ENCODE measurements at regions not wholly inside any gene's neighbourhood (a gene's known extent, or its start where the extent isn't known, plus 50 kb on each side); places are given as distances from the start of the nearest gene placed in this dataset.
"Not testable (repeated sequence)": the region's sequence is repeated elsewhere in the genome, so short reads cannot be mapped to it uniquely, and the experiment has no call there.

DNA sequence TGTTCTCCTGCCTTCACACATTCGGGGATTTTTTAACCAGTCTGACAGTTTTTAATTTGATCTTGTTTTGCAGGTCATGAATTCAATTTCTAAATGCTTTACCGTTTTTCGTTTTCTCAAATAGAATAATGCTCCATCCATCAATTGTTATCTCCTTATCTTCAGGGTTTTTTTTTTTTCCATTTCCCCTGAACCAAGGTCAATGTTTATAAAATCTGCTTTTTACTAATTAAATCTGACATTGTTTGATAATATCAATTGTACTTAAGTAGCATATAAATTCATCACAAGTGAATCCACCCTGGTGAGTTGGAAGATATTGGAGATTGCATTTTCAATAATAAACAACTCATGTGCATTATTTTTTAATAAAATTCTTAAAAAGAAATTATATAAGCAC lies 2004.6 kb upstream of the WWC1 start:
- in situ Hi-C loops (cut with MboI; ENCODE audit: low sequenced_read_pairs), result no loop called here

DNA sequence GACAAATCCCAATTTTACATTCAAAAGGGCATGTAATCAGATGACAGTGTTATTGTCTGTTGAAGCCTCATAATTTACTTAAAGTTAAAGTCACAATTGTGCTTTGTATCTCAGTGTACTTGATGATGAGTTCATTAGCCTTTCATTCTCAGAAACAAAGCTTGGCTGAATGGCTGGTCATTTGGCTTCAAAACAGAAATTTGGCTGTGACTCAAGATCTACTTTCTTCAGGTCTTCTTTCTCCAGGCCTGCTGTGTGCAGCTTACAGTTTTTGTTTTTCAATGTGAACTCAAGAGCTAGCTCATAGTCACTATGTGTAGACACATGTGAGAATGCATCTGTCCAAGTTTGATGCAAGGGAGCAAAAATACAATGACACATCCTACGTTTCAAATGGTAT lies 2003.6 kb upstream of the WWC1 start:
- in situ Hi-C loops (cut with MboI; ENCODE audit: low sequenced_read_pairs), result no loop called here

DNA sequence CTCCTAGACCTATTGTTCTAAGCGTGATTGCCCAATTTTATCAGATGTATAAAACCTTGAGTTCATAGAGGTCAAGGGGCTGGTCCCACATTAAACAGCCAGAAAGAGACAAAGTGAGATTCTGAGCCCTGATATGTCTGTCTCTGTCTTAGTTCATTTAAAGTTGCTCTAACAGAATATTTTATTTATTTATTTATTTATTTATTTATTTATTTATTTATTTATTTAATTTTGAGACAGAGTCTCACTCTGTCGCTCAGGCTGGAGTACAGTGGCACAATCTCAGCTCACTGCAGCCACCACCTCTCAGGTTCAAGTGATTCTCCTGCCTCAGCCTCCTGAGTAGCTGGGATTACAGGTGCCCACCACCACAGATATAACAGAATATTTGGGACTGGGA lies 1999.6 kb upstream of the WWC1 start:
- in situ Hi-C loops (cut with MboI; ENCODE audit: low sequenced_read_pairs), result not testable (repeated sequence)

DNA sequence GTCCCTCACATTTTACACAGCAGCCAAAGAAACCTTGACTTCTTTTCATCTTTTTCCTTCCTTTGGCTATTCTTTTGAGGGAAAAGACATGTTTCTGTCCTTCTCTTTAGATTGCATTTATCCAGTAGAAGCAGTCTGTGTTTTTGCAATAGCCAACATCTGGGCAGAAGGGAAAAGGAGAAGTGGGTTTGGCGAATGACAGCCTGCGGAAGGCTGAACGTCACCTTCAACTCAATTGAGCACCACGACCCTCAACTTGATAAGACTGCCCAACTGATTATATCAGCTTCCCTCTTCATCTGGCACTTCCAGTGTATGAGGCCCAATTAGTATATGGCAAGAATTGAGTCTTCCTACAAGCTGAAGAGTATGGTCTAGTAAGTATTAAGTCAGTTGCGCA lies 1997.6 kb upstream of the WWC1 start:
- in situ Hi-C loops (cut with MboI; ENCODE audit: low sequenced_read_pairs), result no loop called here

DNA sequence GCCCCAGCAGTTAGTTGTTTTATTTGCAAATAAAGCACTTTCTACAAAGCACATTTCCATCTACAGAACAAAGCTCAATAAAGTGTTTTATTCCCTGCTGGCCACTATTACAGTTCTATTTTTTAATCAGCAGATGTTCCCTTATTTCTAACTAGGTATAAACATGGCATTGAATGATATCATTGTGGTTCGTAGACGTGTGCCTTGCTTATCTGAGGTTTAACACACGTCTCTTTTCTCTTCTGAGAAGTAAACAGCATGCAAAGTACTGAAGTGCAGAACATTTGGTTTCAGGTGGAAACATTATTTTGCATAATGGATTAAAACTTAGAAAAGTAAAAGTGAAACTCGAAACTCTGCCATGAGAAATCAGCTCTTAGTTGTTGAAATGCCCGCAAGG lies 1989.3 kb upstream of the WWC1 start:
- in situ Hi-C loops (cut with MboI; ENCODE audit: low sequenced_read_pairs), result no loop called here

DNA sequence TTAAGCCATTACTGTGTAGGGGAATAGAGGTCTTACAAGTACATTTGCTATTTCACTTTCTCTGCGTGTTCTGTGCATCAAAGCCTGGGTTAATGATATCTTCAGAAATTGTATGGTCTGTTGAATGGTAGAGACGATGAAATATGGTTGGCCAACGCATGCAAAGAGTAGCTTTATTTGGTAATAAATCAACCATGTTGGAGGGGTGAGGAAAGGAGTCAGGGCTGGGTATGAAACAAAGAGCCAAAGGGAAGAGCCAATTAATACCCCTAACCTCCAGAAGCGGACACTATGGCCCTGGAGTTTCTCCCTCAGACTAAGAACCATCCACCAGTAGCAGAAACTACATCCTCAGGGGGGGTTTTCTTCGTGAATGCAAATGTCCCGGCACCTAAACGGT lies 1974.0 kb upstream of the WWC1 start:
- in situ Hi-C loops (cut with MboI; ENCODE audit: low sequenced_read_pairs), result no loop called here

DNA sequence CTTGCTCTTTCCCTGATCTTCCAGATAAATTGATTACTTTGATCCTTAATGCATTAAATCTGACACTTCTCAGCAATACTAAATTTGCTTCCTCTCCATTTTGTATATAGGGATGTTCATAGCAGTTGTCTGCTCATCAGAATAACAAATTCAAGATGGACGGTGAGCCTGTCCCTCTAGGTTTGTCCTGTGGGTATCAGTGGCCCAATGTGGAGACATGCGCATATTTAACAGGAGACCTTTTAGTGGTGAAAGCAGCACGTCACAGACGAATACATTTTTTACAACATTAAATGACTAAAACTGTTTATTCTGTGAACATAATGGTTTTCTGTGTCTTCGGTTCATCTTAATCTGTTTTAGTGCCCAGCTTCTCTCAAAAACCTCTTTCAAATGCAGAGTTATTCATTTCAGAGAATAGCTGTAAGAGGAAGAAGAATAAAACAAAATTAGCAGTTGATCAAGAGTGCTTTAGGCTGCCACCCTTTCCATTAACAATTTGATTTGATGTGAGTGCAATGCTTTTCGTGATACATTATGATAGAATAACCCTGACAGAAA lies 1970.4 kb upstream of the WWC1 start:
- in situ Hi-C loops (cut with MboI; ENCODE audit: low sequenced_read_pairs), result no loop called here

DNA sequence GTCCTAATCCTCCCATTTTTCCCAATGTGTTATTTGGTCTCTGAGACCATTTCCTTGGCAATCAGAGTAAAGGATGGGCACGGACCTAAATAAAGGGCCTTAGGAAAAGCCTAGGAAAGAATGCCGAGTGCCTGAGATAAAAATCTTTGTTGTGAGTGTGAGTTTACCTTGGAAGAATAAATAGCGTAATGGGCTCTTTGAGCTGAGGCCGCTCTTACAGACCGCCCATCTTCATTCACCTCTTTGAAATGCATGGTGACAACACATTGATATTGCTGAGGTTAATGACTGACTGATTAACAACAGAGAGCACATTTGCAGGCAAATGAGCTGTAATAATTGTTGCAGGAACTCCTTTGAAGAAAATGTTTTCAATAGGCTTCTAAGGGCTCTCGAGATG lies 1967.1 kb upstream of the WWC1 start:
- in situ Hi-C loops (cut with MboI; ENCODE audit: low sequenced_read_pairs), result no loop called here

DNA sequence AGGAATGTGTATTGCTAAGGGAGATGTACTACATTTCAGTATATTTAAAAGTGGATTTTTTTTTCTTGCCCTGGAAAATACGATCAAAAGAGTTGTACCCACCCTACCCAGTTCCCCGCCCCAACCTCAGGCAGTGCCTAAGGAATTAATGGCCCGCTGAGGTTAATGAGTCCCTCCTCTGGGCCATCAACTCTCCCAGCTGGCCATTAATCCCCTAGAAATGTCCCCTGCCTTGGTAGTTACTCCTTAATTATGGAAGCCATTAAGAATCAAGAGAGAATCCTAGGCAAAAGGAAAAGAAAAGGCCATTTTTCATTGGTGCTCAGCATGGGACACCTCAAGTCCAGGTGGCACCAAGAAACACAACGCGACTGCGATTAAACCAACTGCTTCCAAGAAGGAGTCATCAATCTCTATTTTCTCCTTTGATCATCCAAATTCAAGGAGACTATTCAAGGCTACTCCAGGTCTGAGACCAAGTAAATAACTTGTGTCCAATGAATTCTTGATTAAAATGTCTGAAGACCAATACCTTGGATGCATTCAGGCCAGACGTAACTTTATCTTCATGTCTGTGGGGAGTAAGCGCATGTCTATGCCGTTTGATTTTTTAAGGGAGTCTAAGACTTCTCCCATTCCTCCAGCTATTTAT lies 1962.2 kb upstream of the WWC1 start:
- in situ Hi-C loops (cut with MboI; ENCODE audit: low sequenced_read_pairs), result no loop called here

DNA sequence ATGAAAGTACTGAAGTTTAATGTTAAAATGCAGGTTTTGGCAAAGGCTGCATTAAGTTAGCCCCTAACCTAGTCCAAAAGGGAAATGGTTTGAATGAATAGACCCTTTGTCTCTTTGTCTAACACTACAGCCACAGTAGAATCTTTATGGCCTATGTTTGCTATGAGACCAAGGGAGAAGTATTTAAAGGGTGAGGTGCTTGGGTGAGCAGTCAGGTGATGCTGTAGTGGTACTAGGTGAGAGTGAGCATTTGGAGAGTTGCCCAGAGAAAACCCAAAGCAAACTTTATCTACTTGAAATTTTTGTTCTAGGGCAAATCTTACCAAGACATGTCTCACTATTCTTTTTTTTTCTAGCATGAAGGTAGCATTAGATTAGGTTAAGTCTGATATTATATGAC lies 1961.4 kb upstream of the WWC1 start:
- in situ Hi-C loops (cut with MboI; ENCODE audit: low sequenced_read_pairs), result no loop called here

DNA sequence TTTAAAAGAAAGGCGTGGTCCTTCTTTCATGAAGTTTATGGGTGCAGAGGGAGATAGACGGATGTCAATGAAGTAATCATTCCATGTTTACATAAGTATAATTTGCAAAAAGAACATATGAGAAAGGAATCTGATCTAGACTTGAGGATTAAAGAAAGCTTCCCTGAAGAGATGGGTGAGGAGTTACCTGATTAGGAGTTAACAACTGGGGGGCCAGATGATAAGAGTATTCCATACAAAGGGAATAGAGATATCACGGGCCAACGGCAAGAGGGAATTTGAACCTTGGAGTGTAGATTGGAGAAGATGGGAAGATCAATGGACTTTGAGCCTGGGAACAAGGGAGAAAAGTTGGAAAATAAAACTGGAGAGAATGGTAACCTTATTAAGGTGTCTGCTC lies 1959.9 kb upstream of the WWC1 start:
- in situ Hi-C loops (cut with MboI; ENCODE audit: low sequenced_read_pairs), result no loop called here

DNA sequence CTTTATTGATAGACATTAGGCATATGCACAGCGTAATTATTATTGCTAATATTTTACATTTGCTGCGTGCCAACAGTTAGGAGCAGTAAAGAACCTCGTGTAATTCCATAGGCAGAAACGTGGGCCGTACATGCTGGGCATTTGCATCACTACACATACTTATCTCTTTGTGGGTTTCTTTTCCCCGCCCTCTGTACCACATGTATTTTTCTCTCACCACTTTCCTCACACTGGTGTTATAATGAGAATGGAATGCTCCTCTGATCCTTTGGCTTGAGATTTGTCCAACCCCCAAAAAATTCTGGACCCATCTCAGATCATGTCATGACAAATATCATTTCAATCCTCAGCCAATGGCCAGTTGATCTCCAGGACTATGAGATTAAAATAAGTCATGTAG lies 1952.6 kb upstream of the WWC1 start:
- in situ Hi-C loops (cut with MboI; ENCODE audit: low sequenced_read_pairs), result no loop called here

DNA sequence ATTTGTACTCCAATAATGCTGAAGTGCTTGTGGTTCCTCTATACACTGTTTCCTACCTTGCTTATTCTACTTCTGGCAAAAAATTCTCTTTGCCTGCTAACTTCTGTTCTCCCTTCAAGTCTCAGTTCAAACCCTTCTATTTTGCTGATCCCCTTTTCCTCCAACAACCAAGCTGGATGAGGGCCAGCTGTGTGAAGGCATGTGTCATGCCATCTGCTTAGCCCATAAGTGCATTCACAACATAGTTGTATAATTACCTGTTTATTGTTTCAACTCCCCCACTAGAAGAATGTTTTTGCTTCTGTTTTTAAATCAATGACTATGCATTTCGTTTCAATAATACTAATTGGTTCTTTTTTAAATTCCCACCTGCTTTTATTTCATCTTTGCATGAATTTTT lies 1951.4 kb upstream of the WWC1 start:
- in situ Hi-C loops (cut with MboI; ENCODE audit: low sequenced_read_pairs), result no loop called here

DNA sequence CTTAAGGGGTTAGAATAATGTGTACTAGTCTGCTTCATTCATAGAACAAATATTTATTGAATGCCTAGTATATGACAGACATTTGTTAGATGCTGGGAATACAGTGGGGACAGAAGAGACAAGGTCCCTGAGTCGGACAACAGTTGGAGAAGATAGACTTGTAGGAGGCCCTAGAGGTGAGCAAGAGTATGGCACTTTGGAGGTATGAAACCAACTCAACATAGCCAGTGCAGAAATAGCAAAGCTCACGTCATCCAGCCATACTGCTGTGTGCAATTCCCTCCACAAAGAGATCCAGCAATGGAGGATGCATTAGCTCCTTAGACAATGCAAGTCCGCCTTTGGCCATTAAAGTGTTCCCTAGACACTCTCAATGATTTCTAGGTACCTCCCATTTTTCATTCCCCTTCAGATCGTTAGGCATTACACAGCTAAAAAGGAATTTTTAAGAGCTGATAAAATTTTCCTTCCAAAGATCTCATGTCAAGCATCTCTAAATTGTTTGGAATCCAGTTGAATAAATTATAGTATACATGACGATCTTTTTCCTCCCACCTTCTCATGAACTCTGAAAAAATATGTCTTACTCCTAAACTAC lies 1949.6 kb upstream of the WWC1 start:
- in situ Hi-C loops (cut with MboI; ENCODE audit: low sequenced_read_pairs), result no loop called here

DNA sequence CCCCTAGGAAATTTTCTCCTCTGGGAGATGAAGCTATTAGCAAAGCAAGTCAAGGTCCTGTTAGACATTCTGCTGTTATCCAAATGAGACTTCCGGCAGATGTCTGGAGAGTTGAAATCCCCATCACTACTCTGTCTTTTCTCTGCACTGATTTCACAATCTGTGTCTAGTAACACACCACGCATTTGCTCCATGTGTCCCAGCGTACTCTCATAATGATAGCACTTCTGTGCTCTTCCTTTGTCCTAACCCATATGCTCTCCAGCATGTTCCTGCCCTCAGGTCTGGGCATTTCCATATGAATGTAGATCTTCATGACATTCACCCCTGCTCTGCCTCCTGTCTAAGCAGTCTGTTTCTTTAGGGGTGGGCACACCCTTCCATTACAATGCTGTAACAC lies 1949.0 kb upstream of the WWC1 start:
- in situ Hi-C loops (cut with MboI; ENCODE audit: low sequenced_read_pairs), result no loop called here

DNA sequence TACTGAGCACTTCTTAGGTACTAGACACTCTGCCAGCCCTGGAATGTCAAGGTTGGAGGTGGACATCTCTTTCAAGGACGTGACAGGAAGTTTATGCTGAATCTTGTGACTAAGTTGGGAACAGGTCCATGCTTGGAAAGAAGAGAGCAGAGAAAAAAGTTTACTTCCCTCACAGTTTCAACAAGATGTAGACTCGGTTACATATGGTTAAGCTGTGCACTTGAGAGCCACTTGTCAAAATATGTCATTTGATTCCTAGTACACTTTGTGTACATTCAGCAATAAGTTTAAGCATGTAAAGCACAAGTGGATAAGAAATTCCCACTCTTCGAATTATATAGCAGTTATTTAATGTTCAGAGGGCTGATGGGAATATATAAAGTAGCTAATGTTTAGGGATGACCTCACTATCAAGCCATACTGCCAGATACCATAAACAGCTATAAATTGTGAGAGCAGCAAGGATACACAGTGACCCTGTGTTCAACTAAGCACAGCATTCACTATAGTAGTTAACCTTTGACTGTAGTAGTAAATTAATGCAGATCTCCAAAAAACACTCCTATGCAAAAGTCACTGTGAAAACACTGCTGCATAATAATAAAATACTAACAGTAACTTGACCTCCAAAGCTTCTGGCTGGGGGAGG lies 1944.6 kb upstream of the WWC1 start:
- in situ Hi-C loops (cut with MboI; ENCODE audit: low sequenced_read_pairs), result no loop called here

DNA sequence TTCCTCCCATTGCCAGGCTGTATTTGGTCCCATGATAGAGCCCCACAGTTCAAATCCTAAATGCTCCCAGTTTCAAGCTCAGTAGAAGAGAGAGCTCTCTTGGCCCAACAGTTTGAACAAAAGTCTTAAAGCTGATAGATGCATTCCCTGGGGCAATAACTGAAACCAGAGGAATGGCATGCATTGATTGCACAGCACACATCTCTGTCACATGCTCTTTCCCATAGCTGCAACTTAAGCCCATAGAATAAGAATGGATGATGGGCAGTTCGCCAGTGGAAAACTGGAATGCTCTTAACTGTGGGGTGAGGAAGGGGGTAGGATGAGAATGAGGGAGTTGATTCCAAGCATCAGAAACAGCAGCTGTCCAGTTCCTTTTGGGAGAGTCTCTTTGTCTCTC lies 1942.4 kb upstream of the WWC1 start:
- in situ Hi-C loops (cut with MboI; ENCODE audit: low sequenced_read_pairs), result no loop called here

DNA sequence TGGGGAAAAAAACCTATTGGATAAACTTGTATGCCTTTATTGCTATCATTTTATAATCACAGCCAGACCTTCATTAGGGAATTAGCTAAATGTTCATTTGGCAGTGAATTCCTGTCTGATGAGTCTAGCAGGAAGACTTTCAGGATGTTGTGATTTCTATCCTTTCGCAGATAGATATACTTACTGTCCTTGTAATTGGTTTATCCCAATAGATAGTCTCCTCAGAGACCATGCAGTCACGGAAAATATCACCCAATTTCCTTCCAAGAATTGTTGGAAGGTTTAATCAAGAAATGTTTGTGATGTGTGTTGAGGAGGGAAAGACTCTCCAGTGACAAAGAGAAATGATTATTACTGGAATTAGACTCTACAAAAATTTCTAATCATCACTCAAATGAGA lies 1937.9 kb upstream of the WWC1 start:
- in situ Hi-C loops (cut with MboI; ENCODE audit: low sequenced_read_pairs), result no loop called here

DNA sequence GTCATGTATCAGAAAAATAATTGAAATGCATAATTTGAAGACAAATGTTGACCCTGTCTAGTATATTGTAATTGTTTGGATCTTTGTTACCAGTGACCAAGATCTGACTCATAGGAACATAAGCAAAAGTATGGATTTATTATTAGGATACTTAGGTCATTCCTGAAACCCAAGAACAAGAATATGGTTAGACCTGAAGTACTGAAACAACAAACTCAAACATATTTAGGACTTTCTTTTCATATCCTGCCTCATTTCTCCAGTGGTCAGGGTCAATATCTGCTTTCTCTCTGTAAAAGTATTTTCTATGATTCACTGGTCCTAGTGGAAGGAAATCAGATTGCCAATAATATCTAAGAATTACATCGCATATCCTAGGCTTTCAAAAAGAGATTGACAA lies 1937.1 kb upstream of the WWC1 start:
- in situ Hi-C loops (cut with MboI; ENCODE audit: low sequenced_read_pairs), result no loop called here

DNA sequence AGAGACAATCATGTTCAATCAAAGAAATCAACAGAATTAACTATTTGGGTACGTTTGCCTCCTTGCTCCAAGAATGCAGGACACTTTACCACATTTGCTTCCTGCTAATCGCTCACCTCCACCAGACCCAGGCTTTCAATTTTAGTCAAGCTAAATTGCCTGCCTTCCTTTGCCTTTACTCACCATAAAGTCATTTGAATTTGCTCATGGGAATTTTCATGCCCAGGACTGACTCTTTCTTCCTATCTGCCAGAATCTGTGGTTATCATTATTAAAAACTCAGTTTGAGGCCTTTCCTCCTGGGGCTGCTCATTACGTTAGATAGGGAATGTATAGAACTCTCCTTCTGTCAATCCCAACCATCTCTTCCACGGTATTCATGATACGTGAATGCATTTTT lies 1935.3 kb upstream of the WWC1 start:
- in situ Hi-C loops (cut with MboI; ENCODE audit: low sequenced_read_pairs), result no loop called here

DNA sequence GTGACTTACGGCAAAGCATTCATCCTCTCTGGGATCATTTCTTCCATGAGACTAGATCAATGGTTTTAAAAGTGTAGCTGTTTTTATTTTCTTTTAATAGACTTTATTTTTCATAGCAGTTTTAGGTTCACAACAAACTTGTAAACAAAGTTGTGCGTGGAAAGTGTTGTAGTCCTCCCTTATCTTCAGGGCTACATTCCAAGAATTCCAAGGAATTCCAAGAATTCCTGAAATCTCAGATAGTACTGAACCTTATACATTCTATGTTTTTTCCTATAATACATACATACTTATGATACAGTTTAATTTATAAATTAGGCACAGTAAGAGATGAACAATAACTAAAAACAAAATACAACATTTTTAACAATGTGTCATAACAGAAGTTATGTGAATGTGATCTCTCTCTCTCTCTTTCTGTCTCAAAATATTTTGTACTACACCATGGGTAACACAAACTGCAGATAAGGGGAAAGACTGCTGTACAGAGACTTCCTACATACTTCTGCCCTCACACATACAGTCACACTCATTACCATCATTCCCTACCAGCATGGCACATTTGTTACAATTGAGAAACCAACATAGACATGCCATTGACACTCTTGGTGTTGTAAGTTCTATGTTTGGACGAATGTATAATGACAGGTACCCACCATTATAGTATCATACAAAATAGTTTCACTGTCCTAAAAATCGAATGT lies 1933.2 kb upstream of the WWC1 start:
- in situ Hi-C loops (cut with MboI; ENCODE audit: low sequenced_read_pairs), result no loop called here
